ENCODE measurements at regions not wholly inside any gene's neighbourhood (a gene's known extent, or its start where the extent isn't known, plus 50 kb on each side); places are given as distances from the start of the nearest gene placed in this dataset.

GRCh38 chr13:103671547-103671946 lies 605.3 kb upstream of the SLC10A2 start:
- TF ChIP-seq, protein P1, sequence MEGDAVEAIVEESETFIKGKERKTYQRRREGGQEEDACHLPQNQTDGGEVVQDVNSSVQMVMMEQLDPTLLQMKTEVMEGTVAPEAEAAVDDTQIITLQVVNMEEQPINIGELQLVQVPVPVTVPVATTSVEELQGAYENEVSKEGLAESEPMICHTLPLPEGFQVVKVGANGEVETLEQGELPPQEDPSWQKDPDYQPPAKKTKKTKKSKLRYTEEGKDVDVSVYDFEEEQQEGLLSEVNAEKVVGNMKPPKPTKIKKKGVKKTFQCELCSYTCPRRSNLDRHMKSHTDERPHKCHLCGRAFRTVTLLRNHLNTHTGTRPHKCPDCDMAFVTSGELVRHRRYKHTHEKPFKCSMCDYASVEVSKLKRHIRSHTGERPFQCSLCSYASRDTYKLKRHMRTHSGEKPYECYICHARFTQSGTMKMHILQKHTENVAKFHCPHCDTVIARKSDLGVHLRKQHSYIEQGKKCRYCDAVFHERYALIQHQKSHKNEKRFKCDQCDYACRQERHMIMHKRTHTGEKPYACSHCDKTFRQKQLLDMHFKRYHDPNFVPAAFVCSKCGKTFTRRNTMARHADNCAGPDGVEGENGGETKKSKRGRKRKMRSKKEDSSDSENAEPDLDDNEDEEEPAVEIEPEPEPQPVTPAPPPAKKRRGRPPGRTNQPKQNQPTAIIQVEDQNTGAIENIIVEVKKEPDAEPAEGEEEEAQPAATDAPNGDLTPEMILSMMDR (conservative IDR thresholded peaks at IDR 0.05; ENCODE audit: low read length): no peak
- no peak for TF ChIP-seq EZH2phosphoT487 (IDR thresholded peaks at IDR 0.05; ENCODE audit: borderline replicate concordance, low read depth, low read length)

Measured in OCI-LY7 (cell line).